Fibroblast of lung (primary cell): ENCODE measurements at regions not wholly inside any gene's neighbourhood (a gene's known extent, or its start where the extent isn't known, plus 50 kb on each side); places are given as distances from the start of the nearest gene placed in this dataset.

ENCODE experiments used
- DNase-seq, 2 donors: peaks; one replicate each; pipeline versions ENCODE4 v3.0.0 to v3.0.0-alpha.2; 2010; ENCODE audit warnings: low read depth in 2 of 2
- H2AFZ ChIP-seq: 2 replicates; pipeline ENCODE4 v1.5.1; 2012; ENCODE audit warnings: low read length, control low read depth, inconsistent platforms
- H3K27ac ChIP-seq: 2 replicates; pipeline ENCODE4 v1.5.1; 2011; ENCODE audit warnings: low read length, control low read depth; ENCODE audit not compliant: insufficient read depth
- H3K27me3 ChIP-seq: 2 replicates; pipeline ENCODE4 v1.5.1; 2011; ENCODE audit warnings: mild to moderate bottlenecking, low read length; ENCODE audit not compliant: control insufficient read depth, insufficient read depth
- H3K36me3 ChIP-seq: 2 replicates; pipeline ENCODE4 v1.5.1; 2011; ENCODE audit warnings: low read length; ENCODE audit not compliant: control insufficient read depth, insufficient read depth
- H3K4me1 ChIP-seq: 2 replicates; pipeline ENCODE4 v1.5.1; 2011; ENCODE audit warnings: low read length; ENCODE audit not compliant: control insufficient read depth, insufficient read depth; ENCODE audit errors: extremely low read depth
- H3K4me2 ChIP-seq: 2 replicates; pipeline ENCODE4 v1.5.1; 2011; ENCODE audit warnings: low read length, control low read depth; ENCODE audit not compliant: insufficient read depth; ENCODE audit errors: extremely low read depth
- H3K4me3 ChIP-seq, 4 experiments: fragments of 200-600 bp in 1 of 4; sonication (generic) in 1 of 4; replicated peaks in 1 of 4; 2 replicates each; pipeline ENCODE4 v1.5.1; 2011 to 2016; ENCODE audit warnings: low read length in 4 of 4, low read depth in 3 of 4, mild to moderate bottlenecking in 3 of 4, control low read depth in 2 of 4, inconsistent platforms in 1 of 4, mixed read lengths in 1 of 4; ENCODE audit not compliant: insufficient read depth in 1 of 4; ENCODE audit errors: control extremely low read depth in 1 of 4
- H3K79me2 ChIP-seq: 2 replicates; pipeline ENCODE4 v1.5.1; 2012; ENCODE audit warnings: mild to moderate bottlenecking, low read length, inconsistent platforms; ENCODE audit not compliant: control insufficient read depth, insufficient read depth
- H3K9ac ChIP-seq: 2 replicates; pipeline ENCODE4 v1.5.1; 2011; ENCODE audit warnings: mild to moderate bottlenecking, low read length, control low read depth; ENCODE audit not compliant: insufficient read depth
- H3K9me3 ChIP-seq: 2 replicates; pipeline ENCODE4 v1.5.1; 2012; ENCODE audit warnings: low read depth, low read length; ENCODE audit not compliant: control insufficient read depth, insufficient read depth
- H4K20me1 ChIP-seq: 2 replicates; pipeline ENCODE4 v1.5.1; 2011; ENCODE audit warnings: low read length; ENCODE audit not compliant: control insufficient read depth, insufficient read depth; ENCODE audit errors: extremely low read depth
- EZH2 ChIP-seq: IDR thresholded peaks from 2 replicates; pipeline ENCODE4 v1.5.1; 2012; ENCODE audit warnings: low read length, control low read depth, mild to moderate bottlenecking; ENCODE audit errors: missing control alignments
- TF ChIP-seq, protein P1 (sequence below), 2 donors: IDR thresholded peaks in 1 of 2; conservative IDR thresholded peaks in 1 of 2; 1 replicate in 1 of 2; 2 replicates in 1 of 2; pipeline ENCODE4 v1.5.1; 2011 to 2012; ENCODE audit warnings: low read length in 2 of 2, control low read depth in 1 of 2, inconsistent platforms in 1 of 2, low read depth in 1 of 2, mild to moderate bottlenecking in 1 of 2

DNA sequence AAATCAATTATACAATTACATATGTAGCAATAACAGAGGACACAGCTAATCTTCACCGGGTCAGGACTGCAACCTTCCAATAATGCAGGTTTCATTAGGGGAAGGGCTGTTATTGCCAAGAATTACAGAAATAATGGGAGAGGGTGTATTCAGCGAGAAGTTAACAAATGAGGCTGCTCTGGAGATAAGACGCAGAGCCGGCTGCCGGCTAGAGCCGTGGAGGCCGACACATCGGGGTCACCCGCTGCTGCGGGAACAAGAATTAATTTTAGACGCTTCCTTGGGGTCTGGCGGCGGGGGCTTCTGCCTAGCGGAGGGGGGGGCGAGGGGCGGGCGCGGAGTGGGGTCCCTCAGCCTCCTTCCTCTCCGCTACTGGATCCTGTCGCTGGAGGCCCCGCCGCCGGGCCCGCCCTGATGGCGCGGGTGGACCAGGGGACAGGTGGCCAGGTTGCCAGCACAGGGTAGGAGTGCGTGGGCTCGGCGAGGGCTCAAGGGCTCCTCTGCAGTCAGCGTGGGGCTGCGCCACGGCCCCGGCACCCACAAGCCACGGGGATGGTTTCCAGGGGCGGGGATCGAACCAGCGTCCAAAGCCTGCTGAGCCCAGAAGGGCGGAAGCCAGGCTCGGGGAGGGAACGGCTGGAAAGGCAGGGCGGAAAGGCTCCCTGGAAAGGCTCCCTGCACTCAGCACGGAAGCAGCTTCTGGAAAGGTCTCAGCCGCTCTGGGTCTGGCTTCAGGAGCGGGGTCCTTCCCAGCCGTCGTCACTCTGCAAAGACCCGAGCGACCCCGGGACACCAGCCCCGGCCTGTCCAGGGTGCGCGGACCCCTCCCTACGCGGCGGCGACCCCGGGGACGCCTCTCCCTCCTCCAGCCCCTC, 113.8 kb upstream of the NKX1-1 start:
- no peak overlapping the region for H3K4me3 ChIP-seq
- DNase-seq: no peak
- H3K27me3 ChIP-seq: peaks cover 15% of the 10 kb centered on the region
- no peak overlapping the region for H3K9ac ChIP-seq
- no peaks in the 10 kb centered on the region for H3K4me1 ChIP-seq
- H2AFZ ChIP-seq: no peak overlapping the region
- H3K27ac ChIP-seq: no peak overlapping the region
- no peaks in the 10 kb centered on the region for H3K79me2 ChIP-seq
- no peak overlapping the region for H3K4me2 ChIP-seq
- no peaks in the 10 kb centered on the region for H3K9me3 ChIP-seq
- TF ChIP-seq, protein P1, sequence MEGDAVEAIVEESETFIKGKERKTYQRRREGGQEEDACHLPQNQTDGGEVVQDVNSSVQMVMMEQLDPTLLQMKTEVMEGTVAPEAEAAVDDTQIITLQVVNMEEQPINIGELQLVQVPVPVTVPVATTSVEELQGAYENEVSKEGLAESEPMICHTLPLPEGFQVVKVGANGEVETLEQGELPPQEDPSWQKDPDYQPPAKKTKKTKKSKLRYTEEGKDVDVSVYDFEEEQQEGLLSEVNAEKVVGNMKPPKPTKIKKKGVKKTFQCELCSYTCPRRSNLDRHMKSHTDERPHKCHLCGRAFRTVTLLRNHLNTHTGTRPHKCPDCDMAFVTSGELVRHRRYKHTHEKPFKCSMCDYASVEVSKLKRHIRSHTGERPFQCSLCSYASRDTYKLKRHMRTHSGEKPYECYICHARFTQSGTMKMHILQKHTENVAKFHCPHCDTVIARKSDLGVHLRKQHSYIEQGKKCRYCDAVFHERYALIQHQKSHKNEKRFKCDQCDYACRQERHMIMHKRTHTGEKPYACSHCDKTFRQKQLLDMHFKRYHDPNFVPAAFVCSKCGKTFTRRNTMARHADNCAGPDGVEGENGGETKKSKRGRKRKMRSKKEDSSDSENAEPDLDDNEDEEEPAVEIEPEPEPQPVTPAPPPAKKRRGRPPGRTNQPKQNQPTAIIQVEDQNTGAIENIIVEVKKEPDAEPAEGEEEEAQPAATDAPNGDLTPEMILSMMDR (conservative IDR thresholded peaks at IDR 0.05 in 1 of 2, IDR thresholded peaks at IDR 0.05 in 1 of 2; ENCODE audit: low read depth in 1 of 2, low read length in 2 of 2): no peak
- no peak for TF ChIP-seq EZH2
- H4K20me1 ChIP-seq: no peaks in the 10 kb centered on the region
- no peaks in the 10 kb centered on the region for H3K36me3 ChIP-seq

DNA sequence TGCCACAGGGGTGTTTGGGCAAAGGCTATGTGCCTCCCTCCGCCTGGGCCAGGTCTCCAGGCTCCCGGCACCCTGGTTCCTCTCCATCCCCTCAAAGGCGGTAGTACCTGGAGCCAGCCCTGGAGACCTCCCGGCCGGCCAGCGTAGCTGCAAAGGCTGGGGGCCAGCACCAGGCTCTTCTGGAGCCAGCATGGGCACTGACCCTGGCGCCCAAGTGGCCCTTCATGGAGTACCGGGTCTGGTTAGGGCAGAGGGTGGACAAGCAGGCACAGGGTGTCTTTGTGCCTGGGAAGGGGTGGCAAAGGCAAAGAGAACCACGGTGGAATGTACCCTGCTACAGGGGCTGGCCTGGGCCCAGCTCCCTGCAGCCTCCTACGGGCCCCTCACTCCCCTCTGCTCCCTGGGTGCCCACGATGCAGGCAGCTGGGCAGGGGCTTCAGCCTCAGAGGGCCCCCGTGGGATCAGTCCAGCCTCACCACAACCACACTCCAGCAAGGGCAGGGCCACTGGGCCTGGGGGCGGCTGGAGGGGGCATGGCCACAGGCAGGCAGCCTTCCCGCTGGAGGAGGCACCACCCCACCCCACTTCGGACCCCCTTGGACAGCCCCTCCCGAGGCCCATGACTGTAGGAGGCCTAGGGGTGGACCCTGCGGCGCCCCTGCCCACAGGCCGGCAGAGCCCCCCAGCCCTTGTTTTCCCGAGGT, 112.9 kb upstream of the NKX1-1 start:
- no peak overlapping the region for H3K9ac ChIP-seq
- TF ChIP-seq EZH2: no peak
- TF ChIP-seq, protein P1 (conservative IDR thresholded peaks at IDR 0.05 in 1 of 2, IDR thresholded peaks at IDR 0.05 in 1 of 2; ENCODE audit: low read depth in 1 of 2, low read length in 2 of 2): no peak
- H3K27ac ChIP-seq: no peak overlapping the region
- no peaks in the 10 kb centered on the region for H4K20me1 ChIP-seq
- no peaks in the 10 kb centered on the region for H3K4me1 ChIP-seq
- no peak overlapping the region for H3K4me3 ChIP-seq
- DNase-seq: no peak
- no peak overlapping the region for H2AFZ ChIP-seq
- H3K36me3 ChIP-seq: no peaks in the 10 kb centered on the region
- H3K27me3 ChIP-seq: peaks cover 13% of the 10 kb centered on the region
- no peaks in the 10 kb centered on the region for H3K9me3 ChIP-seq
- H3K4me2 ChIP-seq: no peak overlapping the region
- no peaks in the 10 kb centered on the region for H3K79me2 ChIP-seq

GRCh38 chr4:1517592-1518411, 111.6 kb upstream of the NKX1-1 start:
- Histone ChIP-seq H3K4me1 (no peaks in the 10 kb centered on the region), H3K27ac (no peak overlapping the region), H3K79me2 (no peaks in the 10 kb centered on the region), H3K4me2 (no peak overlapping the region), H3K4me3 (no peak overlapping the region), H4K20me1 (no peaks in the 10 kb centered on the region), H3K36me3 (no peaks in the 10 kb centered on the region), H3K27me3 (peaks cover 12% of the 10 kb centered on the region), H3K9ac (no peak overlapping the region), H3K9me3 (no peaks in the 10 kb centered on the region), H2AFZ (no peak overlapping the region)
- TF ChIP-seq, protein P1 (conservative IDR thresholded peaks at IDR 0.05 in 1 of 2, IDR thresholded peaks at IDR 0.05 in 1 of 2; ENCODE audit: low read depth in 1 of 2, low read length in 2 of 2): no peak
- no peak for TF ChIP-seq EZH2
- DNase-seq: no peak
